AG09319 (cell line): ENCODE measurements at regions not wholly inside any gene's neighbourhood (a gene's known extent, or its start where the extent isn't known, plus 50 kb on each side); places are given as distances from the start of the nearest gene placed in this dataset.

Source experiments
- DNase-seq: peaks from one replicate; pipeline ENCODE4 v3.0.0-alpha.2; 2010; ENCODE audit warnings: low read depth; ENCODE audit errors: extremely low read depth
- CTCF ChIP-seq: IDR thresholded peaks from 2 replicates; pipeline ENCODE4 v1.5.1; 2011; ENCODE audit warnings: low read depth, mild to moderate bottlenecking, inconsistent platforms, low read length, moderate library complexity

DNA sequence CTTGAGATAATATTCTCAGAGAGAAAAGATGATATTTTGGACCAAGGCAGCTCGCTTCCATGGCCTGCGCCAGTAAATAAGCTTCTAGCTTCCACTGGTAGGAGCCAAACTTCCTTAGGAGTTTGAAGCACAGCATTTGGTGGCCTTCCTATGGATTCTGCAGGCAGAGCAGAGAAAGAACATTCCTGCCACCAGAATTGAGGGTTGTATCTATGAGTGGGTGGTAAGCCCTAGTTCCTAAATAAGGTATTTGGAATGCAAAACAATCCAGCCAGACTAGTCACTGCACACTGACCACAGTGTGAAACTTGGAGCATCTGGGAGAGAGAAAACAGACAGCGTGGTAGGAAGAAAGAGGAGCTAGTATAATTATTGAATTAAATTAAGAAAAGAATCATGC is 54.1 kb upstream of the BCAR3 start:
- DNase-seq, result peak; percentile 23
- TF ChIP-seq CTCF, result peak; percentile 28

GRCh38 chr1:93734999-93735398 is 53.4 kb upstream of the BCAR3 start:
- TF ChIP-seq CTCF, result peak; percentile 24
- DNase-seq, result no peak

GRCh38 chr1:93733340-93733739 is 51.7 kb upstream of the BCAR3 start:
- no peak for TF ChIP-seq CTCF
- DNase-seq, result no peak

GRCh38 chr1:93732514-93732913 is 50.9 kb upstream of the BCAR3 start:
- no peak for DNase-seq
- TF ChIP-seq CTCF, result peak; percentile 8
